ENCODE measurements at regions not wholly inside any gene's neighbourhood (a gene's known extent, or its start where the extent isn't known, plus 50 kb on each side); places are given as distances from the start of the nearest gene placed in this dataset.

DNA sequence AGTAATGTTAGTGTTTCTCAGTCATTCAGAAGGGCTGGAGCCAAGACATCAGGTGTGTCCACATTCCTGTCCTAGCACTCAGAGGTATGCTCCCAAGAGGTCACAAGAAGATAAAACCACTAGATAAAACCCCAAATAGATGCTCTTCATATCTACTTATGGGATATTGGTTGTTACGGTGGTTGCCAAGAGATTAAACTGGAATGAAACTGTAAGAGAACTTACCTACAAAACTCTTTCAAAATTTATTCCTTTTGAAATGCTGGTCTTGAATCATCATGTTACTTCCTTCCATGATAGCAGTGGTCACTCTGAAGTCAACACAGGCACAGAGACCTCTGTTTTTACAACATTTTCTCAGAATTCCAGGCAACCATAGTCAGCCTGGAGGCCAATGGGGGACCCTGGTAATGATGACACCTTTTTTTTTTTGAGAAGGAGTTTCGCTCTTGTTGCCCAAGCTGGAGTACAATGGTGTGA, 122.4 kb upstream of the WSCD1 start:
- no peaks in the 10 kb centered on the region for H3K27me3 ChIP-seq
- H3K9ac ChIP-seq, result no peak overlapping the region
- no peak overlapping the region for H3K4me3 ChIP-seq
- H3K9me3 ChIP-seq, result peaks cover 23% of the 10 kb centered on the region
- H3K27ac ChIP-seq, result no peak overlapping the region
- no peak overlapping the region for H3K4me2 ChIP-seq
- no peak for TF ChIP-seq Cebpa-rat (IDR thresholded peaks at IDR 0.05)
- no peaks in the 10 kb centered on the region for H3K4me1 ChIP-seq
- no peaks in the 10 kb centered on the region for H4K20me1 ChIP-seq
- H3K36me3 ChIP-seq, result no peaks in the 10 kb centered on the region

DNA sequence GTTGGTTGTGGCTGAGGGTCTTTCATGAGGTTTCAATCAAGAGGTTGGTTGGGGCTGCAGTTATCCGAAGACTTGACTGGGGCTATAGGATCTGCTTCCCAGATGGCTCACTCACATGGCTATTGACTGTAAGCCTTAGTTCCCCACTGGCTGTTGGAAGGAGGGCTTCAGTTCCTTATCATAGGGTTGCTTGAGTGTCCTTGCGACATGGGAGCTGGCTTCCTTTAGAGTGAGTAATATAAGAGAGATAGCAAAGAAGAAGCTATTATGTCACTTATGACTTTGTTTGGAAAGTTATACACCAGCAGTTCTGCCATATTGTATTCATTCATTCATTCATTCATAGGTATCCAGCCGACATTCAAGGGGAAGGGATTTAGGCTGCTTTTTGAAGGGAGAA, 121.4 kb upstream of the WSCD1 start:
- no peaks in the 10 kb centered on the region for H3K4me1 ChIP-seq
- no peaks in the 10 kb centered on the region for H4K20me1 ChIP-seq
- no peak overlapping the region for H3K27ac ChIP-seq
- H3K4me2 ChIP-seq, result no peak overlapping the region
- H3K9me3 ChIP-seq, result peaks cover 23% of the 10 kb centered on the region
- TF ChIP-seq Cebpa-rat (IDR thresholded peaks at IDR 0.05), result no peak
- no peak overlapping the region for H3K4me3 ChIP-seq
- H3K36me3 ChIP-seq, result no peaks in the 10 kb centered on the region
- H3K9ac ChIP-seq, result no peak overlapping the region
- H3K27me3 ChIP-seq, result no peaks in the 10 kb centered on the region

DNA sequence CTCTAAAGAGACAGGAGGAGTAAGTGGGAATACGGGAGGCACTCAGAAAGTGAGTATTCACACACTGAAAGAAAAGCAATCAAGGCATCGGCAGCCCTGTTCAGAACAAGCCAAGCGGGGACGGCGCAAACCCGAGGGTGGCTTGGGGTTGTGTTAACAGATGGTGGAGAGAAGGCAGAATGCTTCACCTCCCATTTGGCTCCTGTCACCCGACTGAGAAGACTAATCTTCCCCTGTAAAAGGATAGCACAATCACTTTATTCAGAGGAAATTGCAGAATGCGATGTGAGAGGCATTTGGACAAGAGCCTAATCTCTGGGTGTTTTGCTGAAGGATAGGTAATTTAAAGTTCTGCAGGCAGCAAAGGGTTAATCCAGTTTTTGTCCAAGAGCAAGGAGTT, 119.3 kb upstream of the WSCD1 start:
- Histone ChIP-seq H3K27ac (no peak overlapping the region), H3K9me3 (peaks cover 19% of the 10 kb centered on the region), H3K9ac (no peak overlapping the region), H4K20me1 (no peaks in the 10 kb centered on the region), H3K4me3 (no peak overlapping the region), H3K36me3 (no peaks in the 10 kb centered on the region), H3K4me1 (no peaks in the 10 kb centered on the region), H3K4me2 (no peak overlapping the region), H3K27me3 (no peaks in the 10 kb centered on the region)
- no peak for TF ChIP-seq Cebpa-rat (IDR thresholded peaks at IDR 0.05)

DNA sequence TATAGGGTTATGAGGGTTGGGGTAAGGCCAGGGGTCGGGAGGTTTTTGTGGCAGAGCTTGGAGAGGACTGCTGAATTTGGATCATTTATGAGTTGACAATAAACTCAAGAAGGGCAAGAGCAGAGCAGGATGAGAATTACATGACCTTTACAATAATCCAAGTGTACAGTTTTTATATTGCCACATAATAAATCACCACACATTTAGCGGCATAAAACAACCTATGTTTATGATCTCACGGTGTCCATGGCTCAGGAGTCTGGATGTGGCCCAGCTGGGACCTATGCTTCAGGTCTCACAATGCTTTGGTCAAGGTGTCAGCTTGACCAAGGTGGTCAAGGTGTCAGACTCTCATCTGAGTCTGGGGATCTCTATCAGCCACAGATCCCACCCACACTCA, 118.3 kb upstream of the WSCD1 start:
- no peak for TF ChIP-seq Cebpa-rat (IDR thresholded peaks at IDR 0.05)
- H3K27ac ChIP-seq, result no peak overlapping the region
- H3K27me3 ChIP-seq, result no peaks in the 10 kb centered on the region
- no peaks in the 10 kb centered on the region for H3K36me3 ChIP-seq
- peaks cover 12% of the 10 kb centered on the region for H3K9me3 ChIP-seq
- no peak overlapping the region for H3K9ac ChIP-seq
- no peak overlapping the region for H3K4me3 ChIP-seq
- H3K4me2 ChIP-seq, result no peak overlapping the region
- H3K4me1 ChIP-seq, result no peaks in the 10 kb centered on the region
- no peaks in the 10 kb centered on the region for H4K20me1 ChIP-seq

DNA sequence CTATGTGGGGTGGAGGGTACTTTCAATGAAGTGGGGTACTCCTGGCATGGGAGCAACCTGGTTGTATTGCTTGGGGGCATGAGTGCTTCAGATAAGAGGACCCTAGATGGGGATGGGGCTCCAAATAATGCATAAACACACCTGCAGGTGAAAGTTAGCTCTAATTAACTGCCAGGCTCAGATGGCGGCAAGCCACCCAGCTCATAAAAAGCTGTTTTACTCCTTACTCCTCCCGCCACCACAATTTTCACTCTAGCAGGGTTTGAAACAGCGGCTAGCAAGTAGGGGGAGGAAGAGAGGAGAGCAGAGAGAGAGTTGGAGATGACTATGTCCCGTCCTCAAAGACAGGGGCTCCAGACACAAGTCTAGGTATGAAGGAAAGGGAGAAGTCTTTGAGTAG, 117.7 kb upstream of the WSCD1 start:
- Histone ChIP-seq H3K9ac (no peak overlapping the region), H3K4me1 (no peaks in the 10 kb centered on the region), H3K27me3 (no peaks in the 10 kb centered on the region), H3K4me3 (no peak overlapping the region), H3K4me2 (no peak overlapping the region), H3K9me3 (peaks cover 9% of the 10 kb centered on the region), H4K20me1 (no peaks in the 10 kb centered on the region), H3K27ac (no peak overlapping the region), H3K36me3 (no peaks in the 10 kb centered on the region)
- no peak for TF ChIP-seq Cebpa-rat (IDR thresholded peaks at IDR 0.05)

GRCh38 chr17:5955764-5956163, 114.4 kb upstream of the WSCD1 start:
- Histone ChIP-seq H3K9ac (no peak overlapping the region), H3K4me1 (no peaks in the 10 kb centered on the region), H3K27me3 (no peaks in the 10 kb centered on the region), H3K9me3 (peaks cover 9% of the 10 kb centered on the region), H3K27ac (no peak overlapping the region), H3K36me3 (no peaks in the 10 kb centered on the region), H4K20me1 (no peaks in the 10 kb centered on the region), H3K4me3 (no peak overlapping the region), H3K4me2 (no peak overlapping the region)
- no peak for TF ChIP-seq Cebpa-rat (IDR thresholded peaks at IDR 0.05)

DNA sequence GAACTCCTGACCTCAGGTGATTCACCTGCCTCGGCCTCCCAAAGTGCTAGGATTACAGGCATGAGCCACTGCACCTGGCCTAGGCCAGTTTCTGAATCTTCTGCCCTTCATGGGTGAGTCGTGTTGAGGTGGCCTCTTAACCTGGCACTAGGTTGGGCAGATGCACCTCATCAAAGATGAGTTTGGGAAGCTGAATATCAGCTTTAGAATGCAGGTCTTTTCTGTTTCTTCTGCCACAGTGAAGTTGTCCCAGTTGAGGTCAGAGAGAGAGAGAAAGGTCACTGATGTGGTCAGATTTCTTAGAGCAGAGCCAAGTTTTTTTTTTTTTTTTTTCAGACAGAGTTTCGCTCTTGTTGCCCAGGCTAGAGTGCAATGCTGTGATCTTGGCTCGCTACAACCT, 111.3 kb upstream of the WSCD1 start:
- Histone ChIP-seq H3K9me3 (peaks cover 9% of the 10 kb centered on the region), H3K27me3 (no peaks in the 10 kb centered on the region), H3K4me3 (no peak overlapping the region), H3K4me1 (no peaks in the 10 kb centered on the region), H3K36me3 (no peaks in the 10 kb centered on the region), H3K9ac (no peak overlapping the region), H3K27ac (no peak overlapping the region), H4K20me1 (no peaks in the 10 kb centered on the region), H3K4me2 (no peak overlapping the region)
- TF ChIP-seq Cebpa-rat (IDR thresholded peaks at IDR 0.05), result no peak

- Histone ChIP-seq H3K9me3 (no peaks in the 10 kb centered on the region), H3K4me2 (no peak overlapping the region), H3K4me1 (no peaks in the 10 kb centered on the region), H3K27ac (no peak overlapping the region), H3K36me3 (no peaks in the 10 kb centered on the region), H3K4me3 (no peak overlapping the region), H3K9ac (no peak overlapping the region), H4K20me1 (no peaks in the 10 kb centered on the region), H3K27me3 (no peaks in the 10 kb centered on the region)
- TF ChIP-seq Cebpa-rat (IDR thresholded peaks at IDR 0.05), result no peak
Observed at GRCh38 chr17:5962371-5962770, 107.8 kb upstream of the WSCD1 start.

- H3K4me1 ChIP-seq, result peaks cover 6% of the 10 kb centered on the region; the same call in 1 of the 2 replicates
- H3K4me2 ChIP-seq, result no peak overlapping the region
- no peak overlapping the region for H3K27ac ChIP-seq
- no peak for TF ChIP-seq Cebpa-rat (IDR thresholded peaks at IDR 0.05)
- H3K9me3 ChIP-seq, result peaks cover 22% of the 10 kb centered on the region
- H3K9ac ChIP-seq, result no peak overlapping the region
- H4K20me1 ChIP-seq, result no peaks in the 10 kb centered on the region
- no peaks in the 10 kb centered on the region for H3K27me3 ChIP-seq
- no peaks in the 10 kb centered on the region for H3K36me3 ChIP-seq
- no peak overlapping the region for H3K4me3 ChIP-seq
Observed at GRCh38 chr17:5971969-5972368, 98.2 kb upstream of the WSCD1 start.

- Histone ChIP-seq H4K20me1 (no peaks in the 10 kb centered on the region), H3K4me2 (no peak overlapping the region), H3K27me3 (no peaks in the 10 kb centered on the region), H3K27ac (no peak overlapping the region), H3K9ac (no peak overlapping the region), H3K36me3 (no peaks in the 10 kb centered on the region), H3K9me3 (peaks cover 14% of the 10 kb centered on the region), H3K4me1 (peaks cover 6% of the 10 kb centered on the region; the same call in 1 of the 2 replicates), H3K4me3 (no peak overlapping the region)
- no peak for TF ChIP-seq Cebpa-rat (IDR thresholded peaks at IDR 0.05)
Observed at GRCh38 chr17:5973410-5973809, 96.8 kb upstream of the WSCD1 start.

- Histone ChIP-seq H3K27me3 (no peaks in the 10 kb centered on the region), H3K27ac (no peak overlapping the region), H3K4me1 (peaks cover 6% of the 10 kb centered on the region; the same call in 1 of the 2 replicates), H3K4me3 (no peak overlapping the region), H4K20me1 (no peaks in the 10 kb centered on the region), H3K36me3 (no peaks in the 10 kb centered on the region), H3K9me3 (peaks cover 12% of the 10 kb centered on the region), H3K9ac (no peak overlapping the region), H3K4me2 (no peak overlapping the region)
- no peak for TF ChIP-seq Cebpa-rat (IDR thresholded peaks at IDR 0.05)
Observed at GRCh38 chr17:5975661-5976060, 94.5 kb upstream of the WSCD1 start.
